ENCODE measurements at regions not wholly inside any gene's neighbourhood (a gene's known extent, or its start where the extent isn't known, plus 50 kb on each side); places are given as distances from the start of the nearest gene placed in this dataset.

DNA sequence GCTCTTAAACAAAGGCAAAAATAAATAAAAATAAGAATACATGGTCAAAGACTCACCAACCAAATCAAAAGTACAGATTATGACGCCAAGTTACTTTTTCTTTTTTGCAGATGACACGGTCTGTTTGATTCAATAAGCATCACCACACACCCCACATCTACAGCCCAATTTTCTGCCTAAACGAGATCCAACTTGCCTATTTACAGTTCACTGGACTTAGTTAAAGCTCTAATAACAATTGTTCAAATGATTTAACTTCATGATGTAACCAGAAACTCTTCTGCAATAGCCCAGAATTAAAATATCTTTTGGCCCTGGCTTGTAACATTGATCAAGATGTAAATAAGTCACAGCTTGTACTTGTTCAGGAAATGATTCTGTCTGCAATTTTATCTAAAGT lies 590.3 kb upstream of the C9orf72 start:
- DNase-seq (ENCODE audit: insufficient read length, low spot score) (no peak), FAIRE-seq (no peak)

DNA sequence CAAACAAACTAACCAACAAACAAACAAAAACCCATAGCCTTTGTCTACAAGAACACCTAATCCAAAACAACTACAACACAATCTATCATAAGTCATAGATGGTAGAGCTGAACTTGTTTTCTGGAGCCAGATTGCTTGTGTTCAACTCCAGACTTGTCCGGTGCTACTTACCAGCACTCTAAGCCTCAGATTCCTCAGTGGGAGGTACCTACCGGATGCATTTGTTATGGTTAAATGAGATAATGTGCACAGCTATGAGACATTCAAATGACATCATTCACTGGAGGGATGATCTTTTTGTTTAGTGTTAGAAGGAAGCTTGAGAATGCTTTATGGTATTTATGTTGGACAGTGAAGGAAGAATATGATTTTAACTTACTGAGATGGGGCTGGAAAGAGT lies 592.9 kb upstream of the C9orf72 start:
- no peak for DNase-seq (ENCODE audit: insufficient read length, low spot score)
- no peak for FAIRE-seq

DNA sequence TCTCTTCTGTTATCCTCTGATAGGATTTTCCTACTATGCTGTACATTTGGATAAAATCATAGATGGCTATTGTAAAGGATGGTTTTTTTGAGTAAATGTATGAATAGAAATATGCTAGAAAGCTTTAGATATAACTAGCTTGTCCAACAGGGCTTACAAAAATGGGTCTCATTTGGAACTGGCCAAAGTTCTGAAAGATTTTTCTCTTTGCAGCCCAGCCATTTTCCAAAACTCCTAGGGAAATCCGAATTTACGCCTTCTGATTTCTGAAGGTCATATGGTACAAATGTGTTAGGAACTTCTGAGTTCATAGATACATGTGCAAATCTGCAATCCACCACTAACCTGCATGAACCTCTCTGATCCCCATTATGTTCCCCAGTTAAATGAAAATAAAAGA lies 603.9 kb upstream of the C9orf72 start:
- DNase-seq (ENCODE audit: insufficient read length, low spot score) (no peak), FAIRE-seq (no peak)

DNA sequence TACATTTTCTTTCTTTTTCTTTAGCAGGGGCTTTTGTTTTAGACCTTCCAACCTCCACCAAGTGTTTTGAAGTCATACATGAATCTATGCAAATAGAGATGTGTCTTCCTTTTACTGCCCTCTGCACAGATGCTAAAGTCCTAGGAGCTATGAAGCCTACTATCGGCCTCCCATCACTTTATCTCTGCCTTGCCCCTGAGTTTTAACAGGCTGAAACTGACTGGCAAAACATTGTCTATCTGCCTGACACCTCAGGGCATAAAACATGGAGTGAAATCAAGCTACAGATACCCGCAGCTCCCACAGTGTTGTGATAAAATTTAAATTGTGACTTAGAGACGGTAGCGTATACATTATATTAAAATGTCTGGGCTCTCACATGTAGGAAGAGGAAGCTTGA lies 604.6 kb upstream of the C9orf72 start:
- DNase-seq (ENCODE audit: insufficient read length, low spot score) (no peak), FAIRE-seq (no peak)

DNA sequence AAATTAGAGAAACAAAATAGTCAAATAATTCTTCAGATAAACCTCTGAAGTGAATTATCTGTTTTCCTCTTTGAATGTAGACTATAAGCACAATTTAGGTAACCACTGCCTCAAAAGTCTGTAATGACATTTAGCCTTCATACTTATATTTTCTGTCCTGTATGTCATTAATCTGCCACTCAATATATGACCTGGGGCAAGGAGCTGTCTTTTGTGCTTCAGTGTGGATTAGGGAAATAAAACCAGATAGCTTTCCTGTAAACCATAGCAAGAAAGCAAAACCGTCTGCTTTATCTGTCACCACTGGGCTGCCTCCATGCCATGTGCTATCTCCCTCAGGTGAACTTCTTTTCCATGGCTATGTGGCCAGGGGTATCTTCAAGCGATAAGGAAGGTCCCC lies 606.6 kb upstream of the C9orf72 start:
- FAIRE-seq (no peak), DNase-seq (ENCODE audit: insufficient read length, low spot score) (no peak)

DNA sequence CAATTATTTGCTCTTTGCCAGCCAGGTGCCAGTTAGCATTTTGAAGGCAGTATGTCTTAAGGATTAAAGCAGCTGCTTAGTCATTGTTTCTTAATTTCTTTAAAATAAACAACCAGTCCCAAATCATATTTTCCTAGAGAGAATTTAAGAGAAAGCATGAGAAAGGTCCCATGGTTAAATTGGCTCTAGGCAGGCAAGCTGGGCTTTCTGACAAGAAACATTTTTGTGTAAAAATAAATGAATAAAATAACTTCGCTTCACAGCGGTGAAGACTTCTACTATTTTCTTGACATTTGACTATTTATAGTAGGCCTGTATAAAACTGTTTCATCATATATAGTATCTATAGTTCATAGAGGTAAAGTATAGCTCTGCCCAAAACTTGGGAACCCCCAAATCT lies 617.7 kb upstream of the C9orf72 start:
- no peak for DNase-seq (ENCODE audit: insufficient read length, low spot score)
- no peak for FAIRE-seq

DNA sequence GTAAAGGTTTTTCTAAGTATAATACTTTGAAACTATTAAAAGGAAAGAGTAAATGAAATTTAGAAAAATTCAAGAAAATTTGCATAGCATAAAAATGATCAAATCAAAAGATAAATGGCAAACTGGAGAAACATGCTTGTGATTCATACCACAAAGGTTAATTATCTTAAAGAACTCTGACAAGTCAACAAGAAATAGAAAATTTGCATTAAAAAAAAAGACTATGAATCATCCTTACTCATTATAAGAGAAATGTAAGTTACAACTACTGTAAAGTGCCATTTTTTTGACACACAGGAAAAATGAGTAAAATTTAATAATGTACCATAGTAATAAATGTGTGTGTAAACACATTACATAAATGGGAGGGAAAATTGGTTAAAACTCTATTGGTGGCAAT lies 624.4 kb upstream of the C9orf72 start:
- DNase-seq (ENCODE audit: insufficient read length, low spot score) = no peak
- no peak for FAIRE-seq

DNA sequence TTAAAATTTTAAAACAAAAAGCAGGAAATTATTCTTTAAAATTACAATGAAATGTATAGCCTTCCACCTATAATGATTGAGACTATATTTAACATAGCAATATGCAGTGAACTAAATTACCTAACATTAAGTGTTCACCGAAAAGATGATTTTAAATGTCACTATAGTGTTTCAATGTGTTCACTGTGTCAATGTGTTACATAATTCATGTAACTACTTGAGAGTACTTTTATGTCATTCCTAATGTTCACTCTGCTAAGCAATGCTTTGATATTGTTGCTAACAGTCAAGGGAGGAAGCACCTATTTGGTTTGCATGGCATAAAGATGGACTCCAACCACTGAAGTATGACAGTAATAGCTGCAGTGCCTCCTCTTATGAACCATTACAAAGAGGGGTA lies 629.8 kb upstream of the C9orf72 start:
- DNase-seq (ENCODE audit: insufficient read length, low spot score) = no peak
- no peak for FAIRE-seq

DNA sequence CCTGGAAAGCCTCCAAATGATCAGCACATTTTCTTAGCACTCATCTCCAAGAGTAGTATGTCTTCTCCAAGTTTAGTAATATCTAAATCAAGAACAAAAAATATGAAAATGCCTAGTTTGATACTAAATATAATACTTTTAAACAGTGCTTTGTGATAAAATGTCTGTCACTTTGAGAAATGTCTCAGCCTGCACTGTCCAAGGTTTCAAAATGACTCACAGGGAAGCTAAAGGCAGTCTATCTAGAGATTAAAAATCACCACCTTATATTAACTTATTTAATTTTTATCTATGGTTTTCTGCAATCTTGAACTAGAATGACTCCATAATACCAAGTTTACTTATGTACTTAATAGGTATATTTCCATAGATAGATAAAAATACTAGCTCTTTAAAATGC lies 633.0 kb upstream of the C9orf72 start:
- FAIRE-seq = no peak
- no peak for DNase-seq (ENCODE audit: insufficient read length, low spot score)

DNA sequence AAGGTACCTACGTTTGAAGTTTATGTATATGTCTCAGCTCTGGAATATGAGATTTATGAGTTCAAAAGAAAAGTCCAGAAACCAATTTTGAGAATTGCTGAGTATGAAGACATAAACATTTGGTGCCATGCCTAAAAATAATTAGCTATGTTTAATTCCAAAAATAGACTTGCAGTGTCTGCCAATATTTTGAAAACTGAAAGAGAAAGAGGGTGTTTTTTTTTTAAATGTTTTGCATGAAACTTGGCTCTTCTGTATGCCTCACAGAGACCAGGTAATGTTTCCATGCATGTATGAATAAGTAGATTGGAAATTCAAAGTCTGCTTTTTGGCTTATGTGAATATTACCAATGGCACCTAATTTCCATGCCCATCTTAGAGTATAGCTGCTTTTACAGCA lies 634.4 kb upstream of the C9orf72 start:
- FAIRE-seq (no peak), DNase-seq (ENCODE audit: insufficient read length, low spot score) (no peak)

DNA sequence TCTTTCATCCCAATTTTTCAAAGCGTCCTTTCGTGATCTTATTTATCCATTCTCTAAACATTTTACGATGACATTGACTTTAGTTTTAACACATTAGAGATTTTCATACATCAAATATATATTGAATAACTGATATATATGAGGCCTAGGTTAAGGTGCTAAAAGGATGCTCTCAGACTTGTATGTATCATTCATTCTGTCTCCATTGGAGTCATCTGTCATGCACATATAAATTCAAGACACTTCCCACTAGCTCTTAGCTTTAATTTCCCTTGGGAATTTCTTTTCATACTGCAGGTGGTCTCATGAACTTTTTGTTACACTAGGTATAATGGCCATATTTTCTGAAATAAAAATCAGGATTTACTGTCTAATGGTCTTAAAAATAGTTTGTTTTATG lies 635.8 kb upstream of the C9orf72 start:
- DNase-seq (ENCODE audit: insufficient read length, low spot score) = no peak
- FAIRE-seq = no peak

DNA sequence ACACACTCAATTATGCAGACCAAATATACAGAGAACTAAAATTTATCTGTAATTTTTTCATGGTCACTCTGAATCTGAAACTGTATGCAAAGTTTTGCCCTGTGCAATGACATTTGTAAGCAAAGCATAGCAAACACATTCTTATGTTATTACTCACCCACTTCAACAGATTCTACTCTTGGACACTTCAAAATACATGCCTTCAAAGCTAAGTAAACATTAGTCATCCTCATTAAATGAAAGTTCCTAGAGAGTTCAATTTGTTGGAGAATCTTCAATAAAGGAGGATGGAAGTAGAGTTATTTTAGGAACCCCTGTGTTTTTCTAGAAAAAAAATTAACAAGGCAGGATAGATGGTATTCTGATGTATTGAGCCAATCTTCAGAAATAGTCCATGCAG lies 639.7 kb upstream of the C9orf72 start:
- DNase-seq (ENCODE audit: insufficient read length, low spot score) (no peak), FAIRE-seq (no peak)

DNA sequence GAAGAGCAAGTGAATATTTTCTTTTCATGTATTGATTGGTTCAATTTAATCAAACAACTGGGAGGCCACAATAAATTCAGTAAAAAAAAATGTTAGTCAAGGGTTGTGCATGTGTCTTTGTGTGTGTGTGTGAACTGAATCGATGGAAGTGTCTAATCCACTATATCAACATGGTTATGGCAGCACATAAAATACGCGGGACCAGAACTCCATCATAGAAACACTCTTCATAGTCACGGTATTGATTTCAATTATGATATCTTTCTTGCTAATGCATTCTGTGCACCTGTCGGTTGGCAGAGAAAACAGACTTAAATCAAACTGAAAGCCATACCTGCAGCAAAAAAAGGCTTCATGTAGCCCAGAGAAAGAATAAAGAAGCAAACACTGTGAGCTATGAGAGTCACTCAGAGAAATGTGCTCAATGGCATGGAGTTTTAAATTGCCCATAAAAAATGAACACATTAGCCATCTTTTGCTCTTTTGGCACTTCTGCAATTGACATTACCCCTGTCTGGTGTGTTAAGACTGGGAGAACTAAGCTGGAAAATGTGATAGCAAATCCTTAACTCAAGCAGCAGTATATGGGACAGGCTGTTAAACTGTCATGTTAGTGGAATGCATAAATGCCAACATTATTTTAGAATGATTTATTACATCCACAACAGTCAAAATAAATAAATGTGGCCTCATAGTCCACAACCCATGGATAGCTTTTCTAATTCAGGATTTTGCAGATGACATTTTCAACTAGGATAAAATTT lies 642.4 kb upstream of the C9orf72 start:
- no peak for FAIRE-seq
- DNase-seq (ENCODE audit: insufficient read length, low spot score) = no peak

DNA sequence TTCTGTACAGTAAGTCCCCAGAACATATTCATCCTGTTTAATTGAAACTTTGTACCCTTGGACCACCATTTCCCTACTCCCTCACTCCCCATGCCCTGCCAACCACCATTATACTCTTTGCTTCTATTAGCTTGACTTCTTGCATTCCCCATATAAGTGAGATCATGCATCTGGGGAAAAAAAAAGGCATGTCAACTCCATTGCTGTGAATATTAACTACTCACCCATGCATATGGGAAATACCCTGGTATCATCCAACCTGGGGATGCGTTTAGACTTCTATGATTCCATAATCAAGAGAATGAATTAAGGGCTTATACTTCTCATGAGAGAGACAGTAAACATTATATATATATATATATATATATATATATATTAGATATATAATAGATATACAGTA lies 659.4 kb upstream of the C9orf72 start:
- DNase-seq (ENCODE audit: insufficient read length, low spot score) (no peak), FAIRE-seq (no peak)

DNA sequence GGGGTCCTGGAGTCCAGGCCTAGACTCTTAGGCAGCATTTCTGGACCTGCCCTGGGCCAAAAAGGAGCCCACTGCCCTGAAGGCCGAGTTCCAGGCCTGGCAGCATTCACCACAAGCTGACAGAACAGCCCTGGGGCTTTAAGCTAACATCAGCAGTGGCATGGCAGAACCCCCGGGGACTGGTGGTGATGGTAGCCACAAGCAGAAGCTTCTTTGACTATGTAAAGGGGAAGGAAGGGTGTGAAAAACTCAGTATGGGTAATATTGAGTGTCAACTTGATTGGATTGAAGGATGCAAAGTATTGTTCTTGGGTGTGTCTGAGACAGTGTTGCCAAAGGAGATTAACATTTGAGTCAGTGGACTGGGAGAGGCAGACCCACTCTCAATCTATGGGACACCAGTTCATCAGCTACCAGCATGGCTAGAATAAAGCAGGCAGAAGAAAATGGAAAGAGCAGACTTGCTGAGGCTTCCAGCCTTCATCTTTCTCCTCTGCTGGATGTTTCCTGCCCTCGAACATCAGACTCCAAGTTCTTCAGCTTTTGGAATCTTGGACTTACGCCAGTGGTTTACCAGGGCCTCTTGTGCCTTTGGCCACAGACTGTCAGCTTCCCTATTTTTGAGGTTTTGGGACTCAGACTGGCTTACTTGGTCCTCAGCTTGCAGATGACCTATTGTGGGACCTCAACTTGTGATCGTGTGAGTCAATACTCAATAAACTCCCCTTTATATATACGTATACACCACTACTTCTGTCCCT lies 661.0 kb upstream of the C9orf72 start:
- no peak for DNase-seq (ENCODE audit: insufficient read length, low spot score)
- no peak for FAIRE-seq

DNA sequence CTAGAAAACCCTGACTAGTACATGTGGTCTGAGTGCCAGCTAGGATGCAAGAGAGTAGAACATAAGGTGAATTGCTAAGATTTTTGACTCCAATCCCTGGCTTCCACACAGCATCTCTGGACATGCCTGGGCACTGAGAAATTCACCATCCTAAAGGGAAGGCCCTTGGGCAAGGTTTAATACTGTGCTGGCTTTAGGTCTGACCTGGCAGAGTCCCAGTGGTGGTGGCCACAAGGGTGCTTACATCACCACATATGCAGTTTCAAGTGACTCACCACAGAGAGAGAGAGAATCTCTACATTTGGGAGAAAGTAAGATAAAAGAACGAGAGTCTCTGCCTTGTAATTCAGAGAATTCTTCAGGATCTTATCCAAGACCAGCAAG lies 661.6 kb upstream of the C9orf72 start:
- no peak for FAIRE-seq

DNA sequence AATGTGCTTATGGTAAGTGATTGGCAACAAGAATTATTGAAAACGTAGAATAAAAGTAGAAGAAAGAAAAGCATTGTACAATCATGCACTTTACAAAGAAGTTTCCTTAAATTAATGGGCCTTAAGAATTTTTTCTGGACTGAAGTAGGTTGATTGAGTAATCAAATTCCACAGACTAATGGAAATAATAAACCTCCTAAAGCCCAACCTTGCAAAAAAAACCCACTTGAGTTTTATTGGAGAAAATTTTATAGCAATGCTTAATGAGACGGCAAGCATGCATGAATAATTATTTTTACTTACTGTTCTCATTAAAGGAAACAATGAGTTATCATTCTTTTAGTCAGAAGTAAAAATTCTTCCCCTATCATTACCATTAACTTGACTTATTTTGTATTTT lies 676.1 kb upstream of the C9orf72 start:
- FAIRE-seq (no peak), DNase-seq (ENCODE audit: insufficient read length, low spot score) (no peak)

More for the DNA sequence above, 661.6 kb upstream of the C9orf72 start:
- no peak for DNase-seq (ENCODE audit: insufficient read length, low spot score)

DNA sequence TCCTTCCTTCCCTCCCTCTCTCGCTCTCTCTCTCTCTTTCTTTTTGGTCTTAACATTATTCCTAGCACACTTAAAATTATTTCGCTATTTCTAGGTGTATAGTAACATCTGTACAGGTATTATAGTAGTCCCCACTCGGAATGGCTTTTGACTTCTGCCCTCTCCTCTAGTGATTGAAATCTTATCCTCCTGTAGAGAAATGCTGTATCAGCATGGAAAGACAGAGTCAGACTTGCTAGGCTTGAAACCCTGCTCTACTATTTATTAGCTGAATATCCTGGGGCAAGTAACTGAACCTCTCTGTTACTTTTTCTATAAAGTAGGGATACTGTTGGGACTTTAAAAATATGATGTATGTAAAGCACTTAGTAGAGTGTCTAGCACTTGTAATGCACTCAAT lies 681.9 kb upstream of the C9orf72 start:
- DNase-seq (ENCODE audit: insufficient read length, low spot score) (no peak), FAIRE-seq (no peak)

DNA sequence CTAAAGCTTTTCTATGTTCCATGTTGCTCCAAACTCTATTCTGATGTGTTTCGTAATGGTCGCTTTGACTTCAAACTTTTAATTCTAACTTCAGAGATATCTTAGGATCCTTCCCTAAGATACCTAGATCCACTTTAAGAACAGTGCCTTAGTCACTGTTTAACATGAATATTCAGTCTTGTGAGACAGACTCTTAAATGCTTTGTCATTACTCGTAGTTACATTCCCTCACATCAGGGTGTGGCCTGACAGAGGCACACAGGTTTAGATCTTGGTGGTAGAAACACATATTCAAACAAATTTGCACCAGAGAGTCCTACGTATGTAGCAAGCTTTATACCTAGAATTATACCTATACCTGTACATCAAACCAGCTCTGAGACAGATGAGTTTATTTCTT lies 687.0 kb upstream of the C9orf72 start:
- FAIRE-seq = no peak
- no peak for DNase-seq (ENCODE audit: insufficient read length, low spot score)

DNA sequence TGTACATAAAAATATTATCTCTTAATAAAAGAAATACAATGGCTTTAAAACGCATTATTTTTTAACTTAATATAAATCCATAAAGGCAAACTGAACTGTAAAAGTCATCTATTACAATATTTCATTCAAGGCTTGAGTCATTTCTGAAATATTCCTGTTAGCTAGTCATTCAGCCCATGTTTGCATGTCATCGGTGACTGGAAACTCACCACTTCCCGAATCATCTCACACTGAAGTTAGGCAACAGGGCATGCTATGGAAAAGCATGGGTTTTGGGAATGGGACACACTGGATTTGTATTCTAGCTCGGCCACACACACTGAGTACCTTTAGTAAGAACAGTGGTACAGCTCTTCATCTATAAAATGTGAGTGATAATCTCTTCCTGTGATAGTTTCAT lies 691.1 kb upstream of the C9orf72 start:
- FAIRE-seq (no peak), DNase-seq (ENCODE audit: insufficient read length, low spot score) (no peak)

DNA sequence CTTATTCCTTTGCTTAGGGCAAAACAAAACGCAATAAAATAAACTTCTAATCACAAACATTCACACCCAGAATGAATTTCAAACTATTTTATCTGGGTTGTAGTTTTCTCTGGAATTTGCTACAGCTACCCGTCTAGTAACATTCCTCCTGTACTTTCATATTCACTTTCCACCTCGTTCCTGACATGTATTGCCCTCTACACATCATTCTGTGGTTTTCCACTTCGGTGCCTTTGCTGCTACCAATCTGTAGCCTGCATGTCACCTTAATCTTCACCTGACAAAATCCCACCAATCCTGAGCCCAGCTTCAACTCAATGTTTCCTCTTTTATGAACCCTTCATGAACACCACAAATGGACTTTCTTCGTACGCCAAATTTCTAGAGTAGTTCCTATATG lies 694.1 kb upstream of the C9orf72 start:
- FAIRE-seq (no peak), DNase-seq (ENCODE audit: insufficient read length, low spot score) (no peak)

DNA sequence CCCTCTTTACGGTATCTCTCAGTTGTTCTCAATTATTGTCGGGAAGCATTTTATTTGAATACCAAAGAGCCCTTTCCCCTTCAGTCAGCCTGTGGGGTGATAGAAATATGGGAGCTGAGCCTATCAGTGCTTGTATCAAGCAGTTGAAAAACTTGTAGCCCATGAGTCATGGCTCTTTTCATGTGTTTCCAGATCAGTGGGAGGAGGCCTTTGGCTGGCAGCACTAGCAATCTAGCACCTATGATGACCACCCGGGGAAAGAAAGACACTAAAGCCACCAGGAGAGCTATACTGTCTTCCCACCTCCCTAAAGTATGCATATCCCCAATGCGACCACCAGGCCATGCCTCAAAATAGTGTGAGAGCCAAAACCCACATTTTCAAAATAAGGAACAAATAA lies 696.9 kb upstream of the C9orf72 start:
- no peak for FAIRE-seq
- DNase-seq (ENCODE audit: insufficient read length, low spot score) = no peak

DNA sequence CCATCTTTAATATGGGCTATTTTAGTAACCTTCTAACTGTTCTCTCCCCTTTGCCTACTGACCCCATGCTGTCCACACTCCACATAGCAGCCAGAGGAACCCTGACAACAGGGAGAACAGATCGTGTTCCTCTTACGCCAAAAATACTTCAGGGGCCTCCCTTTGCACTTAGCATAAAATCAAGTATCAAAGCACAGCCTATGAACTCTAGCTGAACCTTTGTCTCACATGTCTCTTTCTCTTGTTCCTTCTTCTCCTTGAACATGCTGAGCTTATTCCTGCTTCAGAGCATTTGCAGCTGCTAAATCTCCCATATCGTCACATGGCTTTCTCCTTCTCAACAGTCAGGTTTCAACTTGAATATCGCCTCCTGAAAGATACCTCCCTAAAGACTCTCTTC lies 698.8 kb upstream of the C9orf72 start:
- DNase-seq (ENCODE audit: insufficient read length, low spot score) = no peak

More for the DNA sequence above, 698.8 kb upstream of the C9orf72 start:
- no peak for FAIRE-seq
